ENCODE measurements at regions not wholly inside any gene's neighbourhood (a gene's known extent, or its start where the extent isn't known, plus 50 kb on each side); places are given as distances from the start of the nearest gene placed in this dataset.

GRCh38 chr6:154885214-154885613 lies 109.9 kb upstream of the TIAM2 start:
- DNase-seq, result no peak

- no peak for DNase-seq
Observed at GRCh38 chr6:154886016-154886415, 109.1 kb upstream of the TIAM2 start.

GRCh38 chr6:154886471-154886870 lies 108.6 kb upstream of the TIAM2 start:
- DNase-seq, result no peak

GRCh38 chr6:154887051-154887450 lies 108.1 kb upstream of the TIAM2 start:
- no peak for DNase-seq

GRCh38 chr6:154888421-154889295 lies 106.5 kb upstream of the TIAM2 start:
- DNase-seq, result no peak

GRCh38 chr6:154890874-154891273 lies 104.2 kb upstream of the TIAM2 start:
- no peak for DNase-seq

GRCh38 chr6:154891901-154892300 lies 103.2 kb upstream of the TIAM2 start:
- DNase-seq, result no peak

- no peak for DNase-seq
Observed at GRCh38 chr6:154893917-154894316, 101.2 kb upstream of the TIAM2 start.

GRCh38 chr6:154894902-154895301 lies 100.2 kb upstream of the TIAM2 start:
- DNase-seq, result no peak

GRCh38 chr6:154895841-154896240 lies 99.3 kb upstream of the TIAM2 start:
- no peak for DNase-seq

GRCh38 chr6:154898821-154899220 lies 96.3 kb upstream of the TIAM2 start:
- no peak for DNase-seq

GRCh38 chr6:154899824-154900463 lies 95.2 kb upstream of the TIAM2 start:
- DNase-seq, result no peak

GRCh38 chr6:154901876-154902552 lies 93.1 kb upstream of the TIAM2 start:
- peak; percentile 8 for DNase-seq

GRCh38 chr6:154907291-154907690 lies 87.8 kb upstream of the TIAM2 start:
- DNase-seq, result no peak

- no peak for DNase-seq
Observed at GRCh38 chr6:154908723-154909122, 86.4 kb upstream of the TIAM2 start.

GRCh38 chr6:154909311-154909710 lies 85.8 kb upstream of the TIAM2 start:
- peak; percentile 62 for DNase-seq

- peak; percentile 88 for DNase-seq
Observed at GRCh38 chr6:154909821-154910220, 85.3 kb upstream of the TIAM2 start.

- no peak for DNase-seq
Observed at GRCh38 chr6:154914288-154914687, 80.8 kb upstream of the TIAM2 start.

GRCh38 chr6:154916857-154917256 lies 78.3 kb upstream of the TIAM2 start:
- no peak for DNase-seq

GRCh38 chr6:154917941-154918340 lies 77.2 kb upstream of the TIAM2 start:
- no peak for DNase-seq

GRCh38 chr6:154919806-154920205 lies 75.3 kb upstream of the TIAM2 start:
- DNase-seq, result no peak

- no peak for DNase-seq
Observed at GRCh38 chr6:154920495-154921200, 74.5 kb upstream of the TIAM2 start.

- DNase-seq, result no peak
Observed at GRCh38 chr6:154921482-154921881, 73.6 kb upstream of the TIAM2 start.
